K562 (cell line): ENCODE measurements at regions not wholly inside any gene's neighbourhood (a gene's known extent, or its start where the extent isn't known, plus 50 kb on each side); places are given as distances from the start of the nearest gene placed in this dataset.
"Not testable (repeated sequence)": the region's sequence is repeated elsewhere in the genome, so short reads cannot be mapped to it uniquely, and the experiment has no call there.

Source experiments
- ATAC-seq: fragments of 200-7000 bp; cut with Tn5 transposase; 3 replicates; pipeline ENCODE4 v1.9.1; 2020; ENCODE audit warnings: moderate library complexity
- BruUV-seq: library from RNA; stranded (reverse); fragments of 400-500 nt; replicated peaks from 2 replicates; lab custom pipeline; 2021; lab: Mats Ljungman, UMichigan
- CTCF ChIA-PET: fragments of 300-600 bp; formaldehyde crosslinking; extraction: SDS; loops from one replicate; lab custom pipeline; 2021; ENCODE audit warnings: low intra/inter-chr PET ratio; lab: Yijun Ruan, JAX
- POLR2A ChIA-PET: fragments of 300-600, 350-650 bp; sonication (Branson Sonifier 250); formaldehyde crosslinking; extraction: SDS; loops from one replicate; lab custom pipeline; 2021; ENCODE audit warnings: antibody characterized with exemption, inconsistent platforms; lab: Yijun Ruan, JAX
- DNase-seq, 4 experiments: peaks; one replicate each; pipeline versions ENCODE4 v3.0.0 to v3.0.0-alpha.2; 2011 to 2018; ENCODE audit warnings: low spot score in 3 of 4, mixed read lengths in 3 of 4; ENCODE audit errors: extremely low read depth in 1 of 4
- FAIRE-seq: peaks from 2 replicates; lab custom pipeline; 2011; peaks lifted over from hg19 to GRCh38; lab: Jason Lieb, UNC
- H2AFZ ChIP-seq: 2 replicates; pipeline ENCODE4 v1.6.0; 2011; ENCODE audit warnings: low read depth, low read length, control low read depth, inconsistent platforms
- H3K27ac ChIP-seq: fragments of 200-600 bp; 3 replicates; pipeline ENCODE4 v1.8.0; 2011; ENCODE audit warnings: low read depth, mild to moderate bottlenecking, control low read depth, inconsistent platforms, low read length, moderate library complexity, mixed read lengths; ENCODE audit errors: extremely low read depth
- H3K27me3 ChIP-seq, 2 experiments: fragments of 300-600 bp in 1 of 2; 2 replicates in 1 of 2; 3 replicates in 1 of 2; pipeline versions ENCODE4 v1.6.0 to v1.8.0; 2011; ENCODE audit warnings: inconsistent platforms in 2 of 2, low read length in 2 of 2, mild to moderate bottlenecking in 1 of 2, mixed read lengths in 1 of 2, moderate library complexity in 1 of 2; ENCODE audit not compliant: control insufficient read depth in 2 of 2, insufficient read depth in 2 of 2
- H3K36me3 ChIP-seq: fragments of 300-600 bp; 3 replicates; pipeline ENCODE4 v1.8.0; 2011; ENCODE audit warnings: mild to moderate bottlenecking, low read length, inconsistent platforms; ENCODE audit not compliant: control insufficient read depth, insufficient read depth
- H3K4me1 ChIP-seq, 2 experiments: fragments of 200-600 bp in 1 of 2; replicated peaks in 1 of 2; 2 replicates in 1 of 2; 3 replicates in 1 of 2; pipeline versions ENCODE4 v1.5.1 to v1.8.0; 2011; ENCODE audit warnings: inconsistent platforms in 2 of 2, low read length in 2 of 2, mild to moderate bottlenecking in 1 of 2, mixed read lengths in 1 of 2, moderate library complexity in 1 of 2; ENCODE audit not compliant: control insufficient read depth in 2 of 2, insufficient read depth in 2 of 2
- H3K4me2 ChIP-seq: 2 replicates; pipeline ENCODE4 v1.6.1; 2011; ENCODE audit warnings: low read length, control low read depth, inconsistent platforms, mixed read lengths; ENCODE audit not compliant: insufficient read depth
- H3K4me3 ChIP-seq: fragments of 200-600 bp; sonication (generic), shearing (Covaris generic); 2 replicates; pipeline ENCODE4 v1.5.1; 2016; ENCODE audit warnings: control low read depth, inconsistent platforms
- H3K79me2 ChIP-seq: fragments of 200-600 bp; 3 replicates; pipeline ENCODE4 v1.8.0; 2011; ENCODE audit warnings: low read length, inconsistent platforms; ENCODE audit not compliant: control insufficient read depth, insufficient read depth
- H3K9ac ChIP-seq, 2 experiments: 2 replicates each; pipeline versions ENCODE4 v1.6.0 to v1.6.1; 2011; ENCODE audit warnings: low read depth in 2 of 2, low read length in 2 of 2, control low read depth in 1 of 2, inconsistent platforms in 1 of 2, mild to moderate bottlenecking in 1 of 2, mixed read lengths in 1 of 2; ENCODE audit not compliant: insufficient read depth in 1 of 2
- H3K9me1 ChIP-seq: one replicate; pipeline ENCODE4 v1.6.0; 2011; ENCODE audit warnings: inconsistent platforms, mild to moderate bottlenecking, low read length, moderate library complexity; ENCODE audit not compliant: control insufficient read depth, insufficient read depth
- H3K9me3 ChIP-seq: replicated peaks from 2 replicates; pipeline ENCODE4 v1.5.1; 2011; ENCODE audit warnings: low read depth, low read length, inconsistent platforms; ENCODE audit not compliant: control insufficient read depth, insufficient read depth
- H4K20me1 ChIP-seq: replicated peaks from 2 replicates; pipeline ENCODE4 v1.6.1; 2011; ENCODE audit warnings: low read length, inconsistent platforms, mixed read lengths; ENCODE audit not compliant: control insufficient read depth, insufficient read depth
- CREB1 ChIP-seq, 2 experiments: sonication (generic) in 1 of 2; formaldehyde crosslinking in 1 of 2; IDR thresholded peaks; 2 replicates each; pipeline versions ENCODE4 v1.6.1 to v1.8.0; 2012 to 2022; ENCODE audit warnings: inconsistent platforms in 1 of 2, mild to moderate bottlenecking in 1 of 2, missing genetic modification reagents in 1 of 2, moderate library complexity in 1 of 2
- KDM2B ChIP-seq: fragments of 250-450 bp; sonication (Bioruptor Pico); IDR thresholded peaks from 2 replicates; pipeline ENCODE4 v1.8.0; 2021; ENCODE audit warnings: mild to moderate bottlenecking, moderate library complexity
- MED1 ChIP-seq: sonication (generic); formaldehyde crosslinking; IDR thresholded peaks from 2 replicates; pipeline ENCODE4 v1.8.1; 2023; ENCODE audit warnings: missing genetic modification reagents, borderline replicate concordance
- ZBTB40 ChIP-seq, 2 experiments: fragments of 450-650 bp in 1 of 2; sonication (generic) in 1 of 2; formaldehyde crosslinking in 1 of 2; IDR thresholded peaks; 2 replicates each; pipeline versions ENCODE4 v1.7.1 to v1.9.0; 2016 to 2022; ENCODE audit warnings: inconsistent platforms in 1 of 2, mild to moderate bottlenecking in 1 of 2, missing genetic modification reagents in 1 of 2
- ZNF23 ChIP-seq: fragments of 250-450 bp; sonication (Bioruptor Pico); IDR thresholded peaks from 2 replicates; pipeline ENCODE4 v1.4.0; 2020; ENCODE audit warnings: mild to moderate bottlenecking
- ZNF3 ChIP-seq: fragments of 250-450 bp; sonication (Bioruptor Pico); IDR thresholded peaks from 2 replicates; pipeline ENCODE4 v1.5.0; 2021; ENCODE audit warnings: mild to moderate bottlenecking, moderate library complexity
- ZNF707 ChIP-seq: fragments of 250-450 bp; sonication (Bioruptor Pico); conservative IDR thresholded peaks from 2 replicates; pipeline ENCODE4 v1.8.0; 2022; ENCODE audit warnings: inconsistent platforms, mild to moderate bottlenecking, moderate library complexity
- WGBS: fragments of 100-300 bp; shearing (Covaris generic); methylation state at CpG from one replicate; pipeline ENCODE4 v1.1.6; 2016; ENCODE audit warnings: low coverage, mixed read lengths; ENCODE audit not compliant: insufficient coverage; ENCODE audit errors: missing lambda C conversion rate; 5-methylcytosine and 5-hydroxymethylcytosine counted together
- in situ Hi-C: fragments of 300-500 bp; cut with MboI; formaldehyde crosslinking; loops from 4 replicates; pipeline ENCODE4 v1.15.0; 2018; ENCODE audit warnings: inconsistent platforms, mixed read lengths
- intact Hi-C: fragments of 100-400 bp; cut with micrococcal nuclease; formaldehyde crosslinking; loops from 2 replicates; pipeline ENCODE4 v1.14.2; 2022

GRCh38 chr4:29788123-29788522 is 932.0 kb upstream of the PCDH7 start:
- H3K36me3 ChIP-seq, H3K27ac ChIP-seq, POLR2A ChIA-PET, H4K20me1 ChIP-seq, in situ Hi-C loops, intact Hi-C loops, H3K9me1 ChIP-seq, H3K4me1 ChIP-seq, FAIRE-seq, H3K79me2 ChIP-seq, H3K4me2 ChIP-seq, H2AFZ ChIP-seq, H3K27me3 ChIP-seq, DNase-seq, BruUV-seq, H3K9ac ChIP-seq, CTCF ChIA-PET, ATAC-seq, H3K9me3 ChIP-seq, H3K4me3 ChIP-seq: not testable (repeated sequence)
- 0% methylated on average over 2 of the region's 2 CpGs for WGBS
- TF ChIP-seq ZNF707 (CRISPR knock-in tag), result peak; percentile 83
- TF ChIP-seq, all 486 proteins: peak for 1; not testable (repeated sequence) for 485

- H3K27ac ChIP-seq, result no peak overlapping the region
- FAIRE-seq (no peak), DNase-seq (no peak), ATAC-seq (no peak)
- intact Hi-C loops (no loop called here), in situ Hi-C loops (no loop called here)
- no peak overlapping the region for H3K9ac ChIP-seq
- POLR2A ChIA-PET, result no interaction called here
- H3K4me3 ChIP-seq, result no peak overlapping the region
- H2AFZ ChIP-seq, result no peak overlapping the region
- no peaks in the 10 kb centered on the region for H3K9me1 ChIP-seq
- H3K79me2 ChIP-seq, result no peaks in the 10 kb centered on the region
- H3K4me2 ChIP-seq, result no peak overlapping the region
- BruUV-seq, result no TSS peak
- H4K20me1 ChIP-seq, result no peaks in the 10 kb centered on the region
- H3K27me3 ChIP-seq, result no peaks in the 10 kb centered on the region
- CTCF ChIA-PET, result no interaction called here
- H3K4me1 ChIP-seq, result no peaks in the 10 kb centered on the region
- no peaks in the 10 kb centered on the region for H3K36me3 ChIP-seq
- H3K9me3 ChIP-seq, result no peaks in the 10 kb centered on the region
- 0% methylated on average over 2 of the region's 2 CpGs for whole genome bisulfite sequencing
- TF ChIP-seq MED1 (CRISPR knock-in tag) (no peak), ZNF3 (no peak), KDM2B (no peak), CREB1 (IDR thresholded peaks at IDR 0.05) (no peak), CREB1 (CRISPR knock-in tag; IDR thresholded peaks at IDR 0.05) (no peak), ZBTB40 (IDR thresholded peaks at IDR 0.05) (no peak), ZBTB40 (CRISPR knock-in tag; IDR thresholded peaks at IDR 0.05) (no peak), ZNF23 (CRISPR knock-in tag) (no peak)
Observed at GRCh38 chr4:29805245-29805644, 914.9 kb upstream of the PCDH7 start.
